ENCODE measurements at regions not wholly inside any gene's neighbourhood (a gene's known extent, or its start where the extent isn't known, plus 50 kb on each side); places are given as distances from the start of the nearest gene placed in this dataset.
"Not testable (repeated sequence)": the region's sequence is repeated elsewhere in the genome, so short reads cannot be mapped to it uniquely, and the experiment has no call there.

GRCh38 chr13:58884353-58885209 is 1253.0 kb downstream of the PCDH17 start:
- DNase-seq (ENCODE audit: low read depth): no peak

- DNase-seq (ENCODE audit: low read depth): no peak
Measured at GRCh38 chr13:58889474-58889873, 1257.9 kb downstream of the PCDH17 start.

GRCh38 chr13:58893396-58893795 is 1261.9 kb downstream of the PCDH17 start:
- DNase-seq (ENCODE audit: low read depth): no peak

- no peak for DNase-seq (ENCODE audit: low read depth)
Measured at GRCh38 chr13:58906329-58907007, 1257.3 kb downstream of the DIAPH3 start.

- DNase-seq (ENCODE audit: low read depth): no peak
Measured at GRCh38 chr13:58907347-58907746, 1256.4 kb downstream of the DIAPH3 start.

- no peak for DNase-seq (ENCODE audit: low read depth)
Measured at GRCh38 chr13:58908019-58908679, 1255.6 kb downstream of the DIAPH3 start.

GRCh38 chr13:58919551-58919950 is 1244.2 kb downstream of the DIAPH3 start:
- DNase-seq (ENCODE audit: low read depth): no peak

DNA sequence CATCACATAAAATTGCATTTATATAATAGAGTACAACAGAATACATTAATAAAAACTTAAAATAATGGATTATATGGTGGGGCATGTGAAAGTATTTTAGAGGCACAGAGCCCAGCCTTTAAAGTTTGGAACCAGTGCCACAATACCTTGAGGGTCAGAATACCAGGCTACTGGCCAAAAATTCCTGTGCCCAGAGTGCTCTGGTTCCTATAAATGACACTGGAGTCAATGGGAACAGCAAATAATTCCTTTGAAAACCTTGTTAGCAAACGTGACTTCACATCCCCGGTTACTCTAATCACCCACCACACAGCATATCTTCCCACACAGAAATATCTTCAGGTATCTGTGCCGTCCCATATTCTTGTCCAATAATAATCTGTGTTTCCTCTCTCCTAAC is 1242.6 kb downstream of the DIAPH3 start:
- DNase-seq (ENCODE audit: low read depth): no peak

DNA sequence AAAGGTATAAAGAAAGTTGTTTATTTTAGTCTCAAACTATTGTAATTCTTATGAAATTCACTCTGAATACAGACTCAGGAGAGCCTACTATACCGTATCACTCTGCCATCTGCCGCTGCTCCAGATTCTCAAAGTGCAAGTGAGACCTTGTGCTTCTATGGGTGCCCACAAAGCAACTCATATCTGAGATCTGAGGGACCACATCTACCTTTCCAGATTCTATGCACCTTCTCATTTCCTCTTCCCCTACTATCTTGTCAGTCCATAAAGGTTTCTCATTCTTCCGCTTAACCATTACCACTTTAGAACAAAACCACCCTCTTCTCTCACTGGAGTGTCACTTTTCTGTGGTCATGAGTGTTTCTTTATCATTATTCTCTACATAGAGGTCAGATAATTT is 1236.9 kb downstream of the DIAPH3 start:
- no peak for DNase-seq (ENCODE audit: low read depth)

- no peak for DNase-seq (ENCODE audit: low read depth)
Measured at GRCh38 chr13:58933475-58933874, 1230.3 kb downstream of the DIAPH3 start.

DNA sequence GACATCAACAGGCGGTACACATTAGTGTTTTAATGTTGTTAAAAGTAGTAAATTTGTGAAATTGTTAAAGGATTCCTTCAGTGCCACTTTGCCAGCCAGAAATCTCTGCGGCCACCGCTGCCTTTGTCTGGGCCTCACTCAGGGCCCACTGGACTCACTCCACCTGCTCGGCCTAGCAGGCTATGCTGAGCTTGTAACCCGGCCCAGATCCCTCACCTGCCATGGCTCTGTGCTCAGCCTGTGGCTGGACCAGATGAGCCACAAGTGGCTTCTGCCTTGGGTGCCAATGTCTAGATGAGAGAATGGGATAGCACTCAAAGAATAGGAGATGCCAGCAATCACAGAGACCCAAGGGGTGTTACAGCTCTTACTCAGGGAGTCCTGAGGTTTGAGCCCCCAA is 1228.0 kb downstream of the DIAPH3 start:
- DNase-seq (ENCODE audit: low read depth): no peak

GRCh38 chr13:58946274-58946673 is 1217.5 kb downstream of the DIAPH3 start:
- peak; percentile 2 for DNase-seq (ENCODE audit: low read depth)

DNA sequence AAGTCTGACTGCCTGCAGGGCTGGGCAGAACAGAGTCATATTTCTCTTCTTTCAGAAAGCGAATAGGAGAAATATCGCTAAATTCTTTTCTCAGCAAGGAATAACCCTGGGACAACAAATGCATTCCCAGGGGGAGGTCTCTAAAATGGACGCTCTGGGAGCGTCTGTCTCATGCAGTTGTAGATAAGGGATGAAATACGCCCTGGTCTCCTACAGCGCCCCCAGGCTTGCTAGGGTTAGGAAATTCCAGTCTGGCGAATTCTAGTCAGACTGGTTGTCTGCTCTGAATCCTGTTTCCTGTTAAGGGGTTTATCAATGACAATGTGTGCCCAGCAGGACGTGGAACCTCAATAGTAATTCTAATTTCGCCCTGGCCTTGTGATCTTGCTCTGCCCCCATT is 1214.1 kb downstream of the DIAPH3 start:
- DNase-seq (ENCODE audit: low read depth): no peak

GRCh38 chr13:58950911-58951310 is 1212.8 kb downstream of the DIAPH3 start:
- no peak for DNase-seq (ENCODE audit: low read depth)

DNA sequence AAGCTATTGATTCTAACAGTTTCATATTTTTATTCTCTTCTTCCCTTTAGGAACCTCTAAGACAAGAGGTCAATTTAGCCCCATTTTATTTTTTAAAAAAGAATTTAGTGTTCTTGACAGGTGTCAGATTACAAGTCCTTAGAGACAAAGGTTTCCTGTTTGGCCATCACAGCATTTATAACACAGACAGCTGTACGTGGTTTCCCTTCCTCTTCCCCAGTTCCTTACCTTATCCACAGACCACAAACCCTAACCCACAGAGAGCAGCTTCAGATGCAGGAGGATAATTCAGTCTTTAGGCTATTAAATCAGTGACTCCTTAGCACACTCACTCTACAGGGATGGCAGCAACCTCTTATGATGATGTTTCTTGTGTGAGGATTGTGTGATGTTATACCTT is 1210.1 kb downstream of the DIAPH3 start:
- DNase-seq (ENCODE audit: low read depth): peak; percentile 84

- no peak for DNase-seq (ENCODE audit: low read depth)
Measured at GRCh38 chr13:58955546-58956385, 1208.0 kb downstream of the DIAPH3 start.

DNA sequence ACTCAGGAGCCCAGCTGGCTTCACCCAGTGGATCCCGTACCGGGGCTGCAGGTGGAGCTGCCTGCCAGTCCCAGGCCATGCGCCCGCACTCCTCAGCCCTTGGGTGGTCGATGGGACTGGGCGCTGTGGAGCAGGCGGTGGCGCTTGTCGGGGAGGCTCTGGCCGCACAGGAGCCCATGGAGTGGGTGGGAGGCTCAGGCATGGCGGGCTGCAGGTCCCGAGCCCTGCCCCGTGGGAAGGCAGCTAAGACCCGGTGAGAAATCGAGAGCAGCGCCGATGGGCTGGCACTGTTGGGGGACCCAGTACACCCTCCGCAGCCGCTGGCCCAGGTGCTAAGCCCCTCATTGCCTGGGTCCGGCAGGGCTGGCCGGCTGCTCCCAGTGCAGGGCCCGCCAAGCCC is 1205.6 kb downstream of the DIAPH3 start:
- DNase-seq (ENCODE audit: low read depth): not testable (repeated sequence)

DNA sequence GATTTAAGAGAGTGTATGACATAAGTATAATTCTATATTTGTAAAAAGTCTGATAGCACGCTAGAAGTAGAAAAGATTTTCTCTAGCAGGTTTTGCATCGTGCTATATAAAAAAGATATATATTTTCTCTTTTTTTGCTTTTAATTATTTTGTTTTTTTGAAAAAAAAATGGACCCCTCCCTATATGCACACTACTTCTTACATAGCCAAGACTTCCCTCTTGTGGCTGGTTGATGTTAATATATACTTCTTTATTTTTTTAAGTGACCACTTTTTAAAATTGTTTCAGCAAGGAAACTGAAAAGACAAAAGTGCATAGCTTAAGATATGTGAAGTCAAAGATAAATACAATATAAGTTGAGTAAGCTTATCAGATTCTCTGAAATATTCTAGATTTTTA is 1202.8 kb downstream of the DIAPH3 start:
- no peak for DNase-seq (ENCODE audit: low read depth)

DNA sequence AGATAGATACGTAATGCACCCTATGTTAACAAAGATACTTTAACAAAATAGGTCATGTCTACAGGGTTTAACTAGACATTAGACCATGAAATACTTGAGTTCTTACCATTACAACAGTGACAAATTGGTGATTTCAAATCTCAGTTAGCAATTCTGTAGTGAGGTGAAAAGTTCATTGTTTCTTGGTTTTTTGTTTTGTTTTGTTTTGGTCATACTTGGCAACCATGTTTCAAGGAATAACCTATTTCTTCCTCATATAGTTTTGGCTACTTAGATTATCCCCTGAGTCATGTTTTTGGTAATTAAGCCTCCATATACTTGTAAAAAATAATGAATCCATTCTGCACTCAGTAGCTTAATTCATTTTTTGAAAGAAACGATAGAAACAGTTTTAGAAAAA is 1200.4 kb downstream of the DIAPH3 start:
- DNase-seq (ENCODE audit: low read depth): no peak

GRCh38 chr13:58964048-58964447 is 1199.7 kb downstream of the DIAPH3 start:
- DNase-seq (ENCODE audit: low read depth): no peak

DNA sequence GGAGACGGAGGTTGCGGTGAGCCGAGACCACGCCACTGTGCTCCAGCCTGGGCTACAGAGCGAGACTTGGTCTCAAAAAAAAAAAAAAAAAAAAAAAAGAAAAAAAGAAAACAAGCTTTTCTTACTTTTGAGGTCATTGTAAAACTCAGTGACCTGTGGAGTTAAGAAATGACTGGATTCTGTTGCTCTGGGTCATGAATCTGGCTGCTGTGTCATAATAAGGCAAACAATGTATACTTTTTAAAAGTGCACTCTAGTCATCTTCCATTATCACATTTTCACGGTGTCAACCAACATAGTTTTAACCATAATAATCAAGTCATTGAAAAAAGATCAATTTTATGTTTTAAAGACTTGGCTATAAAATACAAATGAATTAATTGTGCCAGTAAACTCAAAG is 1186.6 kb downstream of the DIAPH3 start:
- no peak for DNase-seq (ENCODE audit: low read depth)
